IMR-90 (cell line): ENCODE measurements at regions not wholly inside any gene's neighbourhood (a gene's known extent, or its start where the extent isn't known, plus 50 kb on each side); places are given as distances from the start of the nearest gene placed in this dataset.

ENCODE experiments used
- ATAC-seq: fragments of 200-7000 bp; cut with Tn5 transposase; 2 replicates; pipeline ENCODE4 v1.9.1; 2020; ENCODE audit warnings: low read depth, mild to moderate bottlenecking, moderate library complexity
- BruUV-seq: library from RNA; stranded (reverse); fragments of 400-500 nt; replicated peaks from 2 replicates; lab custom pipeline; 2021; lab: Mats Ljungman, UMichigan
- CTCF ChIA-PET: fragments of 300-600 bp; formaldehyde crosslinking; extraction: SDS; loops from one replicate; lab custom pipeline; 2021; ENCODE audit warnings: antibody characterized with exemption; lab: Yijun Ruan, JAX
- POLR2A ChIA-PET: fragments of 300-600 bp; sonication (Branson Sonifier 250); formaldehyde crosslinking; loops from one replicate; lab custom pipeline; 2022; ENCODE audit warnings: antibody characterized with exemption; ENCODE audit not compliant: unreplicated experiment; lab: Charles Lee
- DNase-seq: peaks from one replicate; pipeline ENCODE4 v3.0.0; 2013
- H2AFZ ChIP-seq: replicated peaks from 2 replicates; pipeline ENCODE3; 2013; ENCODE audit warnings: low read length, mild to moderate bottlenecking; ENCODE audit not compliant: poor library complexity
- H2AK5ac ChIP-seq: 2 replicates; pipeline ENCODE4 v1.6.1; 2013; ENCODE audit warnings: low read depth, low read length, inconsistent platforms
- H2AK9ac ChIP-seq: replicated peaks from 2 replicates; pipeline ENCODE3; 2013; ENCODE audit warnings: mild to moderate bottlenecking, low read depth, low read length, moderate library complexity; ENCODE audit not compliant: poor library complexity
- H2BK120ac ChIP-seq: 2 replicates; pipeline ENCODE4 v1.6.1; 2013; ENCODE audit warnings: low read depth, low read length, inconsistent platforms
- H2BK15ac ChIP-seq: 3 replicates; pipeline ENCODE4 v1.6.1; 2013; ENCODE audit warnings: low read depth, low read length, inconsistent platforms
- H2BK20ac ChIP-seq: 2 replicates; pipeline ENCODE4 v1.6.1; 2013; ENCODE audit warnings: low read depth, mild to moderate bottlenecking, inconsistent platforms, low read length, moderate library complexity
- H2BK5ac ChIP-seq: 2 replicates; pipeline ENCODE4 v1.6.1; 2013; ENCODE audit warnings: mild to moderate bottlenecking, low read depth, low read length, inconsistent platforms; ENCODE audit not compliant: poor library complexity, severe bottlenecking
- H3K14ac ChIP-seq: replicated peaks from 2 replicates; pipeline ENCODE4 v1.6.1; 2013; ENCODE audit warnings: low read depth, low read length, inconsistent platforms
- H3K18ac ChIP-seq: 2 replicates; pipeline ENCODE4 v1.6.1; 2013; ENCODE audit warnings: low read depth, low read length, control low read depth
- H3K23ac ChIP-seq: 2 replicates; pipeline ENCODE4 v1.6.1; 2013; ENCODE audit warnings: low read depth, low read length, inconsistent platforms
- H3K27ac ChIP-seq: 2 replicates; pipeline ENCODE4 v1.5.1; 2013; ENCODE audit warnings: mild to moderate bottlenecking, control low read depth, low read length; ENCODE audit not compliant: insufficient read depth
- H3K27me3 ChIP-seq: 2 replicates; pipeline ENCODE4 v1.6.1; 2013; ENCODE audit warnings: low read length; ENCODE audit not compliant: control insufficient read depth, insufficient read depth
- H3K36me3 ChIP-seq: 2 replicates; pipeline ENCODE4 v1.6.1; 2013; ENCODE audit warnings: low read length, mixed read lengths; ENCODE audit not compliant: control insufficient read depth, insufficient read depth
- H3K4ac ChIP-seq: 2 replicates; pipeline ENCODE4 v1.6.1; 2013; ENCODE audit warnings: low read depth, low read length, inconsistent platforms
- H3K4me1 ChIP-seq: 2 replicates; pipeline ENCODE4 v1.6.1; 2013; ENCODE audit warnings: low read length, mixed read lengths; ENCODE audit not compliant: control insufficient read depth, insufficient read depth
- H3K4me2 ChIP-seq: 2 replicates; pipeline ENCODE4 v1.6.1; 2013; ENCODE audit warnings: low read depth, mild to moderate bottlenecking, control low read depth, low read length, moderate library complexity
- H3K4me3 ChIP-seq: 2 replicates; pipeline ENCODE4 v1.5.1; 2013; ENCODE audit warnings: low read depth, mild to moderate bottlenecking, control low read depth, low read length, moderate library complexity; ENCODE audit not compliant: insufficient read depth
- H3K56ac ChIP-seq: 2 replicates; pipeline ENCODE4 v1.6.1; 2013; ENCODE audit warnings: low read length, inconsistent platforms; ENCODE audit not compliant: insufficient read depth; ENCODE audit errors: extremely low read depth
- H3K79me1 ChIP-seq, 2 experiments: 2 replicates each; pipeline ENCODE4 v1.6.1; 2013; ENCODE audit warnings: low read length in 2 of 2, inconsistent platforms in 1 of 2, low read depth in 1 of 2
- H3K9ac ChIP-seq: 2 replicates; pipeline ENCODE4 v1.6.1; 2013; ENCODE audit warnings: low read depth, low read length, control low read depth
- H3K9me1 ChIP-seq: 2 replicates; pipeline ENCODE4 v1.6.1; 2013; ENCODE audit warnings: low read length, inconsistent platforms; ENCODE audit not compliant: insufficient read depth
- H3K9me3 ChIP-seq: 2 replicates; pipeline ENCODE4 v1.6.1; 2013; ENCODE audit warnings: low read length; ENCODE audit not compliant: control insufficient read depth, insufficient read depth
- H4K20me1 ChIP-seq: 2 replicates; pipeline ENCODE4 v1.6.1; 2013; ENCODE audit warnings: low read length, inconsistent platforms; ENCODE audit not compliant: insufficient read depth
- H4K5ac ChIP-seq: 2 replicates; pipeline ENCODE4 v1.6.1; 2013; ENCODE audit warnings: mild to moderate bottlenecking, low read depth, low read length, control low read depth
- H4K8ac ChIP-seq, 2 experiments: 2 replicates each; pipeline ENCODE4 v1.6.1; 2013; ENCODE audit warnings: low read depth in 2 of 2, low read length in 2 of 2, control low read depth in 1 of 2, inconsistent platforms in 1 of 2
- H4K91ac ChIP-seq: 2 replicates; pipeline ENCODE4 v1.6.1; 2013; ENCODE audit warnings: low read depth, low read length, inconsistent platforms; ENCODE audit not compliant: insufficient read depth
- BHLHE40 ChIP-seq: fragments of 150-350 bp; IDR thresholded peaks from 2 replicates; pipeline ENCODE4 v1.6.1; 2016; ENCODE audit warnings: mild to moderate bottlenecking, low read depth, low read length
- CEBPB ChIP-seq: IDR thresholded peaks from 2 replicates; pipeline ENCODE4 v1.6.1; 2012; ENCODE audit warnings: low read depth, low read length, improper control_type of control experiment
- CHD1 ChIP-seq: IDR thresholded peaks from 2 replicates; pipeline ENCODE4 v1.6.1; 2012; ENCODE audit warnings: low read depth, low read length, improper control_type of control experiment
- MAFK ChIP-seq: IDR thresholded peaks from 2 replicates; pipeline ENCODE4 v1.6.1; 2012; ENCODE audit warnings: low read depth, low read length, improper control_type of control experiment
- MXI1 ChIP-seq: IDR thresholded peaks from 2 replicates; pipeline ENCODE4 v1.6.1; 2012; ENCODE audit warnings: low read depth, mild to moderate bottlenecking, low read length, moderate library complexity, borderline replicate concordance
- NFE2L2 ChIP-seq: fragments of 150-350 bp; IDR thresholded peaks from 2 replicates; pipeline ENCODE4 v1.6.1; 2016; ENCODE audit warnings: low read depth, mild to moderate bottlenecking, low read length
- POLR2A ChIP-seq: IDR thresholded peaks from 2 replicates; pipeline ENCODE4 v1.6.1; 2012; ENCODE audit warnings: mild to moderate bottlenecking, low read depth, low read length
- RAD21 ChIP-seq: IDR thresholded peaks from 2 replicates; pipeline ENCODE4 v1.6.1; 2012; ENCODE audit warnings: low read length, improper control_type of control experiment
- RFX5 ChIP-seq: IDR thresholded peaks from 2 replicates; pipeline ENCODE4 v1.8.0; 2012; ENCODE audit warnings: low read depth, mild to moderate bottlenecking, low read length, moderate library complexity
- WGBS, 2 experiments: methylation state at CpG; one replicate each; pipeline versions ENCODE4 v1.1.5 to v1.1.7; 2013; ENCODE audit warnings: missing lambda C conversion rate in 2 of 2; ENCODE audit not compliant: insufficient read length in 1 of 2; ENCODE audit errors: extremely low coverage in 2 of 2; 5-methylcytosine and 5-hydroxymethylcytosine counted together
- dilution Hi-C: fragments of 300-500 bp; cut with HindIII; formaldehyde crosslinking; loops from one replicate; pipeline ENCODE4 v1.14.3; 2018; ENCODE audit warnings: low sequenced_read_pairs; ENCODE audit not compliant: unreplicated experiment
- in situ Hi-C: fragments of 300-500 bp; cut with MboI; formaldehyde crosslinking; loops from 3 replicates; pipeline ENCODE4 v1.14.3; 2019; ENCODE audit warnings: low sequenced_read_pairs, inconsistent platforms, mixed read lengths
- intact Hi-C: fragments of 100-400 bp; cut with micrococcal nuclease; formaldehyde crosslinking; loops from 2 replicates; pipeline ENCODE4 v1.10.0; 2022

- no peak for DNase-seq
- Histone ChIP-seq H3K4ac (no peak overlapping the region), H2AK5ac (no peak overlapping the region), H2BK15ac (no peak overlapping the region), H2BK20ac (no peak overlapping the region), H4K5ac (no peak overlapping the region), H3K4me3 (no peak overlapping the region), H3K9me3 (no peaks in the 10 kb centered on the region), H2BK120ac (no peak overlapping the region), H2BK5ac (no peak overlapping the region), H3K9ac (no peak overlapping the region), H3K23ac (no peak overlapping the region), H4K8ac (no peak overlapping the region), H3K4me1 (no peaks in the 10 kb centered on the region), H3K27me3 (no peaks in the 10 kb centered on the region), H4K91ac (no peak overlapping the region), H3K14ac (no peak overlapping the region), H3K79me1 (no peaks in the 10 kb centered on the region), H4K20me1 (no peaks in the 10 kb centered on the region), H3K56ac (no peak overlapping the region), H3K18ac (no peak overlapping the region), H2AFZ (no peak overlapping the region), H3K4me2 (no peak overlapping the region), H2AK9ac (no peak overlapping the region), H3K36me3 (no peaks in the 10 kb centered on the region), H3K27ac (no peak overlapping the region), H3K9me1 (no peaks in the 10 kb centered on the region)
- POLR2A ChIA-PET, result no interaction called here
- intact Hi-C loops (no loop called here), dilution Hi-C loops (no loop called here), in situ Hi-C loops (no loop called here)
- TF ChIP-seq CHD1 (no peak), CEBPB (no peak), RFX5 (no peak), BHLHE40 (no peak), MAFK (no peak), RAD21 (no peak), POLR2A (no peak), MXI1 (no peak), NFE2L2 (no peak)
- BruUV-seq, result no TSS peak
- CTCF ChIA-PET, result no interaction called here
- WGBS, 2 experiments, result no CpG with 5 or more reads among the region's 2 CpGs
- ATAC-seq, result no peak
Observed at GRCh38 chr13:40228990-40229389, 437.5 kb downstream of the FOXO1 start.
